Daoy (cell line): ENCODE measurements at regions not wholly inside any gene's neighbourhood (a gene's known extent, or its start where the extent isn't known, plus 50 kb on each side); places are given as distances from the start of the nearest gene placed in this dataset.
A peak's percentile ranks its signal among the peaks of the same experiment; 100 is the strongest.

Experiments used
- DNase-seq: peaks from one replicate; pipeline ENCODE4 v3.0.0-alpha.2; 2015; ENCODE audit warnings: low read depth

DNA sequence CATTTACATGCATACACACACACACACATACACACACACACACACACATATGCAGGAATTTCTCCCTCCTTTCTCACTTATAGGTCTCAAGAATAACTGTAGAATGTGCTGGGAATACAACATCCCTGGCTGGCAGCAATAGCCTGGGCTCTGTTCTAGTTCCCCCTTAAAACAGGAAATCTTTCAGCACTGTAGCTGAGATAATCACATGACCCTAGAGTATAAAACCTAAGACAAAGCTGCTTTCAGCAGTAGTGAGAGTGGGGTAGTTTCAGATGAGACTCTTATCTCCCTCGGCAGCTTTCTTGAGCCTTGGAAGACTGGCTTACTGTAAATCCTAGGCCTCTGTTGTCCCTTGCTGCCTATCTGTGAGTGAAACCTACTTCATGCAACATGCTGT, 137.4 kb upstream of the AKR1E2 start:
- DNase-seq = no peak

GRCh38 chr10:4688168-4688567, 137.8 kb upstream of the AKR1E2 start:
- no peak for DNase-seq

DNA sequence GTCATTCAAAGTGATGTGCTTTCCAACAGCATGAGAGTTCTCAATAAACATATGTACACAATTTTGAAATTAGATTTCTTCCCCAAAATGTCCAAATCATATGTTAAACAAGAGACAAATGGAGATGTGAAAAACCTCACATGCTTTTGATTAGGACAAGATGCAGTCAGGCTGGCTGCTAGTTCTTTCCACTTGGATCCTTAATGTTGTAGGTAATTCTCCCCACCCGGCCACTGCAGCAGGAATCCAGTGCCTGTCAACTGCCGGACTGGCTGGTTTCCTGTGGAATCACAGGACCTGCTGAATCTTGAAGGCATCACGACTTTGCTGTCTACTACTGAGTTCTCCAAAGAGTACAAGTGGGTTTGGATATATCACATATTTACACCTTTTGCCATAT, 138.6 kb upstream of the AKR1E2 start:
- no peak for DNase-seq

DNA sequence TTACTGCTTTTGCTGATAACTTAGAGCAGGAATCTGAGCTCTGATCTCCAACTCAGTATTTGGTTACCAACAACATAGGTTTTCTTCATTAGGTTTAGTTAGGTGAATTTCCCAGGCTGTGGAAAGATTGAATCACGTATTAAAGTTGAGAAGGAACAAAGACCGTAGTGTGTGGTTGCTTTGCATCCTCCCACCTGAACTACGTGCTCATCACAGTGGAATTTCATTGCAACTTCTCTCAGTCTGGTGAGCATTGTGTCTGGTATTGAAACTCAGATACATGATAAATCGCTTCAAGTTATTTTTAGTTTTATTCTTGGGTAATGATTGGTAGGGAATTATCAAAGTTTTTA, 139.4 kb upstream of the AKR1E2 start:
- peak; percentile 75 for DNase-seq

- no peak for DNase-seq
Observed at GRCh38 chr10:4685904-4686643, 139.9 kb upstream of the AKR1E2 start.

DNA sequence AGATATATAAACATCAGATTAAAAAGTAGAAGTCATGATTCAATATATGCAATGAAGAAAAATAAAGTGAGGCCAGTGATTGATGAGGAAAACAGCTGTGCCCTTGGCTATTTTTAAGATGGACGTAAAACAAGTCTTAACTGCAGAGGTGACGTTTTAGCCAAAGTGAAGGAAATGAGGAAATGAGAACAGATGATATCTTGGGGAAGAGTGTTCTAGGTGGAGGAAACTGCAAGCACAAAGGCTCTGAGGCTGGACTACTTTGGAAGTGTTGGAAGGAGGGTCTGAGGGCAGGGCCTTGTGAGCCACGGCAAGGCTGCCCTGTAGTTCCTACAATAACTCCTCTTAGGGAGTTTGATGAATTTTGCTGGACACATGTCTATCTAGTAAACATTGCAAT, 140.5 kb upstream of the AKR1E2 start:
- DNase-seq = no peak

- no peak for DNase-seq
Observed at GRCh38 chr10:4684434-4684833, 141.6 kb upstream of the AKR1E2 start.

GRCh38 chr10:4683838-4684237, 142.2 kb upstream of the AKR1E2 start:
- no peak for DNase-seq

DNA sequence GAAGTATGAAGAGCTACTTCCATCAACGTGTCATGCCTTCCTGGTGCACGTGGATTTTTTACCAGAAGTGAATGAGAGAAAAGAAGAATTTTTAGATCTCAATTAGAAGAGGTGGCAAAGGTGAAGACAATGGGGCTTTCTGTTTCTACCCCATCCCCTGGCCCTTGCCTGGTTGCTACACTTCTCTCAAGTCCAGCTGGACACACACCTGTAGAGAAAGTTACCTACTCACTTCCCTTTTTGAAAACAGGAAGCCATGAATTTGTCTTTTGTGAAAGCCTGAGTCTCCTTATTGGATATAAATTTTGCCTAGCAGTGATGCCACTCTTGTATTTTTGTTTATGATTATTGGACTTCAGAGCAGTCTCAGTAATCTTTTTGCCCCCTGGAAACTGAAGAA, 142.9 kb upstream of the AKR1E2 start:
- no peak for DNase-seq

GRCh38 chr10:4678951-4679671, 146.9 kb upstream of the AKR1E2 start:
- no peak for DNase-seq

GRCh38 chr10:4678023-4678950, 147.7 kb upstream of the AKR1E2 start:
- peak; percentile 79 for DNase-seq

DNA sequence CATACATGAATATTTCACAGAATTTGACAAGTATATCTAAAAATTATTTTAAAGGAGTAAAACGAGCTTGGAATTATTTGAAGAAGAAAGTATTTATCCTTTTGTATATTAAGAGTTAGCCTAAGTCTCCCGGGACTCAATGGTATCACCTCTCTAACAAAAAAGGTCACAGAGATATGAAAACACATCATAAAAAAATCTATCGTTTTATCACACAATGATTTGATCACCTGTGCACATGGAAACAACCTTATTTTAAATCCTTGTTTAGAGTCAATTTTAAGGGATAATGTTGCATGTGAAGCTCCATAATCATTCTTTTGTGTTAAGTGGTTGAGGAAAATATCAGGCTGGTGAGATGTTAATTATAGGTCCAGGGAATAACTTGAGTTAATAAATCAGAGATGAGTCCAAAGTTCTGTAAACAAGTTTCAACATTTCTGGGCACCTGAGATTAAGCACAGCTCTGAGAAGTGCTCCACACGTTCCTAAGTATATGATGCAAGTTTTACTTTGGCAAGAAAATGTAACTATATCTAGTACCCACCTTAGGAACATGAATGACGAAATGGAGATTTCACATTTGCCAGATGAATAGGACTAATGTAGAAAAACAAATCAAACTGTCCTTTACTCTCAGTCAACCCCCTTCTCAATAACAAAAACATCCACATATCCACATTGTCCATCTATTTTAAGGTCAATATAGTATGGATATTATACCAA, 148.5 kb upstream of the AKR1E2 start:
- DNase-seq = no peak

GRCh38 chr10:4676566-4676965, 149.4 kb upstream of the AKR1E2 start:
- no peak for DNase-seq

DNA sequence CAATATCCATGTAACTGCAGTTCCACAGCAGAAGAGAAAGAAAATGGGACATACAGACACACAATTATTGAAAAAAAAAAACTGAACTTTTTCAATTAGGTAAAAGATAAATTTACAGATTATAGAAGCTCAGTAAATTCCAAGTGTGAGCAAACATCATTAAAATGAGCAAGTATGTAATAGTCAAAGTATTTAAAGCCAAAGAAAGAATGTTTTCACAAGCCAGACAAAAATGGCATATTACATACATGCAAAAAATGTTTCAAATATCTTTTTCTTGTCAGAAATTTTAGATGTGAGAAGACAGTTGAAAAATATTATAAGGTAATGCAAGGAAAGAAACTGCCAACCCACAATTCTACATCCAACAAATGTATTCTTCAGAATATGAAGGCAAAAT, 150.2 kb upstream of the AKR1E2 start:
- no peak for DNase-seq

DNA sequence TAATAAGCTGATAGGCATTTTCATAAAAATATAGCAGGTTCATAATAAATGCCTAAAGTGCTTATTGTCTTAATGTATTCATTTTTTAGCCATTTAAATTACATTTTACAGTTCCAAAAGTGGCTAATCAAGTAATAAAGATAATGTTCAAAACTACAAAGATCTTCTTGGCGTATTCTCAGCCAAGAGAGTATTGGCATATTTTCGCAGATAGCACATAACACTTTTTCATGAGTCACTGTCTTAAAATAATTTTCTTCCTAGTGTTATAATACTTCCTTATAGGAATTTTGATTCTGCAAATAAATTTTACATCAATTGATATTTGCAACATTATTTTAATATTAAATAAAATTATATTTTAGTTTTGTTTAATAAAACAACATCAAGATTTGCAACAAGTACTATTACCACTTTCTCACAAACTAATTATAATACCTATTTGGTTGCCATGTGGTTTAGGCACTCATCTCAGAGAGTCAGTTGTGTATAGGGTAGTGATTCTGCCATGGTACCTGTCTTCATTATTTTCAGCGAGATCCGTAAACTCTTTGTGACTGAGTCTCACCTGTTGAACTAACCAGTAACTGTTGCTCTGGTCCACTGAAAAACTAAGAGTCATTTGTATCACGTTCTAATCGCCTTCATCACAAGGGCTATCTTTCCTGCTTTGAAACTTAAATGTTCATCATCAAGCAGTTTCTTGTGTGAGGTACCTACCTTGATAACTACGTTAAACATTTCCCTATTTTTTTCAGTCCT, 152.5 kb upstream of the AKR1E2 start:
- DNase-seq = no peak

DNA sequence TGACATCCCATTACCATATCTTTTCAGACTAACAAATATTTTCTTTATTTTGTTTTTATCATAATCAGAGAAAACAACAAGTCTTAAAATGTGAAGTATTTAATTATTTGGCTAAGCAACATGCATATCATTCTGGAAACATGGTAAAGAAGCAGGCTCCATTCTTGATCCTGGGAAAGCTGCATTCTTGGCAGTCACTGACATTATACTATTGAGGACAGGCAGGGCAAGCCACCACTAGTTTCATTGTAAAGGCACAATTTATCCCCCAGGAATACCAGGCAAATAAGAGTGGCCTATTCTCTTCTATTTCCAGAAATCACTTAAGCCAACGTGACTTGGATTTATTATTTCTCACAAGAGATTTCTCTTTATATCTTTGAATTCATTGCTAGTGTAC, 153.8 kb upstream of the AKR1E2 start:
- no peak for DNase-seq

DNA sequence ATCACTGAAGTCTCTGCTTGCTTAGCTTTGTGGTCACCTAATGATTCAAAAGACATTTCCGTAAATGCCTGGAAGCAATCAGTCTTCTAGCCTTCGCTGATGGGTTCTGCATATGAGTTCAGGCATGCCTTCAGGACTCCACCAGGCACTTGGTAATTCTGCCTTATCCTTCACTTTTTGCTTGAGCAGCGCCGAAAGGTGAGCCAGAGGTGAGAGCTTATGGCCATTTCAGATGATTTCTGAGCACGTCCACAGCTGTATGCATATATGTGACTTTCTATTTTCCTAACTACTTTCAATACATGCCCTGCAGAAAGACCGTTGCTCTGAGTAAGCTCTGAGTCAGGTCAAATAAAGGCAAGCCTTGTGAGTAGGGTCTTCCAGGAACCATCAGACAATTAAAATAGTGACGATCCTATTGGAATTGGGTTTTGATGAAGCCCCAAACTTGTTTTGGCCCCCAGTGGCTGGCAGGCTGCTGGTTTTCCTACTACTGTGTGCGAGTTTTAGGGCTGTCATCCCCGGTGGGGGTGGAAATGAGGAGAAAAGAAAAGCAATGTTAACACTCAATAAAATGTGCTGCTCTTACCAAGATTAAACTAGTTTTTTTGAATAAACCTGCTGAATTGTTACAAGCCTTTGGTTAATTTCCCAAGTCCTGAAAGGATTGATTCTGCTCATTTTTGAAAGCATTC, 154.4 kb upstream of the AKR1E2 start:
- peak; percentile 64 for DNase-seq

DNA sequence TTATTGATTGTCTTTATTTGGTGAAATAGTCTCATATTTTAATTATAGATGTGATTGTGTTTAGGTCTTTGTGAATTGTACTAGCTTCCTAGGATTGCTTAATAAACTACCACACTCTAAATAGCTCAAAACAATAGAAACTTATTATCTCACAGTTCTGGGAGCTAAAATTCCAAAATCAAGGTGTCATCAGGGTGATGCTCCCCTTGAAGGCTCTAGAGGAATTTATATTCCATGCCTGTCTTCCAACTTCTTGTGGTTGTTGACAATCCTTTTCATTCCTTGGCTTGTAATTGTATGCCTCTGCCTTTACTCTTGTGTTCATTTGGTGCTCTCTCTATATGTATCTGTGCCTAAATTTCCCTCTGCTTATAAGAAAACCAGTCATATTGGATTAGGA, 155.3 kb upstream of the AKR1E2 start:
- no peak for DNase-seq

DNA sequence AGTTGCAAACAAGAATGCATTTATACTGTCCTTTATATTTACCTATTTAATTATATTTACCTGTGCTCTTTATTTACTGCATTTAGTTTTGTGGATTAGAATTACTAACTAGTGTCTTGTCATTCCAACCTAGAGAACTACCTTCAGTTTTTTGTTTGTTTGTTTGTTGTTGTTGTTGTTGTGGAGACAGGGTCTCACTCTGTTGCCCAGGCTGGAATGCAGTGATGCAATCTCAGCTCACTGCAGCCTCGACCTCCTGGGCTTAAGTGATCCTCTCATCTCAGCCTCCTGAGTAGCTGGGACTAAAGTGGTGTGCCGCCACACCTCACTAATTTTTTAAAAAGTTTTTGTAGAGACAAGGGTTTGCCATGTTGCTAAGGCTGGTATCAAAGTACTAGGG, 156.4 kb upstream of the AKR1E2 start:
- no peak for DNase-seq

GRCh38 chr10:4663162-4663992, 162.6 kb upstream of the AKR1E2 start:
- peak; percentile 95 for DNase-seq
